HFF-Myc (cell line): ENCODE measurements at regions not wholly inside any gene's neighbourhood (a gene's known extent, or its start where the extent isn't known, plus 50 kb on each side); places are given as distances from the start of the nearest gene placed in this dataset.
"Not testable (repeated sequence)": the region's sequence is repeated elsewhere in the genome, so short reads cannot be mapped to it uniquely, and the experiment has no call there.

Experiments used
- DNase-seq: peaks from one replicate; pipeline ENCODE4 v3.0.0-alpha.2; 2011; ENCODE audit warnings: low read depth; ENCODE audit errors: extremely low read depth
- H3K4me3 ChIP-seq: replicated peaks from 2 replicates; pipeline ENCODE4 v1.5.1; 2011; ENCODE audit warnings: low read depth, mild to moderate bottlenecking, control low read depth, low read length
- TF ChIP-seq, protein P1 (sequence below): IDR thresholded peaks from 2 replicates; pipeline ENCODE4 v1.5.1; 2012; ENCODE audit warnings: mild to moderate bottlenecking, low read depth, low read length, control low read depth; ENCODE audit errors: missing control alignments

DNA sequence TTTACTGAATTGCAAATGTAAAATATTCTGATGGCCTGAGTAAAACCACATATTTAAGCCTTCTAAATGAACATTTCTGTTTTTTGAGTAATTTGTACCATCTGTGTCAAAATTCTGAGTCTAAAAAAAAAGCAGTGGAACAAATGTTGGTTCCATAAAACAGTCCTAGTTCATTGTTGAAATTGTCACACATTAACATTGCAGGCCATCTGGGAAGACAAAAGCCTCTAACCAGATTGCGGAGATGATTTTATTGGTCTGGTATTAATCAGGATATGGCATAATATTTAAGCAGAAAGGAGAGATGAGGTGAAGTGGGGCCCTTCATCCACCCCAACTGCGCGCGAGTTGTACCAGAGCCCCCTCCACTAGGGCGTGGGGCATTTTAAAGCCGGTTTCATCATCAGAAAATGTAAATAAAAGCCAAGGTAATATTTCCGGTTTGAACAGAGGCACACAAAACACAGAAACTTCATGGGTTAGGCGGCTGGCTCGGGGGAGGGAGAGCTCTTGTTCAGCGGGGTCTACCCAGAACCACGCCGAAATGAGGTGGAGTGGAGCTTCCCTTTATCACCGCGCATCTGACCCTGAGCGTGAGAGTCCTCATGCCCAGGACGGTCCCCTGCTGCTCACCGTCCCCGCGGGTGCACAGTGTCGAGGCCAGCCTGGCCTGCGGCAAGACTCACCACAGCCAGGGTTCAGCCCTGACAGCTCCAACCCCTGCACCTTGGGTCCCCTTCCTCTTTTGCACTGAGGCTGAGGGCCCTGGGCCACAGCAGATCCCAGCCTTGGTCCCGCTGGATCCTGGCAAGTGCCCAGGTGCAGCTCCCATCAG lies 169.2 kb downstream of the URI1 start:
- H3K4me3 ChIP-seq, result no peak overlapping the region
- DNase-seq, result no peak
- TF ChIP-seq, protein P1, sequence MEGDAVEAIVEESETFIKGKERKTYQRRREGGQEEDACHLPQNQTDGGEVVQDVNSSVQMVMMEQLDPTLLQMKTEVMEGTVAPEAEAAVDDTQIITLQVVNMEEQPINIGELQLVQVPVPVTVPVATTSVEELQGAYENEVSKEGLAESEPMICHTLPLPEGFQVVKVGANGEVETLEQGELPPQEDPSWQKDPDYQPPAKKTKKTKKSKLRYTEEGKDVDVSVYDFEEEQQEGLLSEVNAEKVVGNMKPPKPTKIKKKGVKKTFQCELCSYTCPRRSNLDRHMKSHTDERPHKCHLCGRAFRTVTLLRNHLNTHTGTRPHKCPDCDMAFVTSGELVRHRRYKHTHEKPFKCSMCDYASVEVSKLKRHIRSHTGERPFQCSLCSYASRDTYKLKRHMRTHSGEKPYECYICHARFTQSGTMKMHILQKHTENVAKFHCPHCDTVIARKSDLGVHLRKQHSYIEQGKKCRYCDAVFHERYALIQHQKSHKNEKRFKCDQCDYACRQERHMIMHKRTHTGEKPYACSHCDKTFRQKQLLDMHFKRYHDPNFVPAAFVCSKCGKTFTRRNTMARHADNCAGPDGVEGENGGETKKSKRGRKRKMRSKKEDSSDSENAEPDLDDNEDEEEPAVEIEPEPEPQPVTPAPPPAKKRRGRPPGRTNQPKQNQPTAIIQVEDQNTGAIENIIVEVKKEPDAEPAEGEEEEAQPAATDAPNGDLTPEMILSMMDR, result no peak

DNA sequence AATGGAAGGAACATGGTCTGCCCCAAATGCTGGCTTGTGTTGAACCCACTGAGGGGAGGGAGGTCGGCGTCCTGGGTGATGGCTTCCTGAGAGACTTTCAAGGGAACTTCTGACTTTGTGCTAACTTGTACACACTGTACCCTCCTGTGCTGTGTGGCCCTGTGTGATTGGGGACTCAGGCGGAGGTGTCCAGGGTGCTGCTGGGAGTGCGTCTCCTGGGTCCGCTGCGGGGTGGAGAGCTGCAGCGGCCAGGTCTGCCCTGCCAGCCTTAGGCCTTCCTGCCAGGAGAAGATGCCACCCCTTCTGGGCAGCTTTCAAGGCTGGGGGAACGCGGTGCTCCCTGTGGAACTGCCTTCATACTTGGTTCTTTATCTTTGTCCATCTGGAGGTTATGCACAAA lies 170.1 kb downstream of the URI1 start:
- TF ChIP-seq, protein P1, result no peak
- no peak for DNase-seq
- no peak overlapping the region for H3K4me3 ChIP-seq

DNA sequence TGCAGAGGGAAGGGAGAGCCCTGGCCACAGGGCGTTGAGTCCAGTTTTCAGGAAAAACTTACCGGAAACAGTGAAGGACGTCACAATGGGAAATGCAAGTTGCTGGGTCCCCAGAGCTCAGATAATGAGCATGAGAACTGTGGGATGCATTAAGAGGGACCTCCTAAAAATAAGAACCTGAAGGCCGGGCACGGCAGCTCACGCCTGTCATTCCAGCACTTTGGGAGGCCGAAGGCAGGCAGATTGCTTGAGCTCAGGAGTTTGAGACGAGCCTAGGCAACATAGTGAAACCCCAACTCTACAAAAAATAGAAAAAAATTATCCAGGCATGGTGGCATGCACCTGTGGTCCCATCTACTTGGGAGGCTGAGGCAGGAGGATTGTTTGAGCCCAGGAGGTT lies 170.6 kb downstream of the URI1 start:
- TF ChIP-seq, protein P1, result no peak
- DNase-seq, result no peak
- H3K4me3 ChIP-seq, result no peak overlapping the region

DNA sequence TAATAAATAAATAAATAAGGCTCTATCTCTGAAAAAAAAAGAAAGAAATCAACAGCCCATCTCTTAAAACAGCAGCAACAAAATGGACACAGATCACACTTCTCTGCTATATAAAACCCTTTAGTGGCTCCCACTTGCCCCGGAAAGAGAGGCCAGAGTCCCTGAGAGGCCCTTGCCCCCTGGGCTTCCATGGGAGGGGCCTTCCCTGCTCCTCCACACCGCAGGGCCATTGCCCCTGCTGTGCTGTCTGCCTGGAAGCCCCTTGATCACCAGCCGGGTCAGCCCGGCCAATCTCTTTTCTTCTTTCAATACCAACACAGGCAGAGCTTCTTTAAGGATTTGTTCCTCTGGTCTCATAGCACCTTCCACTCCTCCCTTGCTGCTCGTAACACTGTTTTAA lies 171.1 kb downstream of the URI1 start:
- TF ChIP-seq, protein P1, result no peak
- no peak for DNase-seq
- no peak overlapping the region for H3K4me3 ChIP-seq

DNA sequence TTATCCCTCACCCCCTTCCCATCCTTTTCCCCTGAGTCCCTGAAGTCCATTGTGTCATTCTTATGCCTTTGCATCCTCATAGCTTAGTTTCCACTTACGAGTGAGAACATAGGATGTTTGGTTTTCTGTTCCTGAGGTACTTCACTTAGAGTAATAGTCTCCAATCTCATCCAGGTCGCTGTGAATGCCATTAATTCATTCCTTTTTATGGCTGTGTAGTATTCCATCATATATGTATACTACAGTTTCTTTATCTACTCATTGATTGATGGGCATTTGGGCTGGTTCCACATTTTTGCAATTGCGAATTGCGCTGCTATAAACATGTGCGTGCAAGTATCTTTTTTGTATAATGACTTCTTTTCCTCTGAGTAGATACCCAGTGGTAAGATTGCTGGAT lies 172.1 kb downstream of the URI1 start:
- not testable (repeated sequence) for H3K4me3 ChIP-seq, DNase-seq

DNA sequence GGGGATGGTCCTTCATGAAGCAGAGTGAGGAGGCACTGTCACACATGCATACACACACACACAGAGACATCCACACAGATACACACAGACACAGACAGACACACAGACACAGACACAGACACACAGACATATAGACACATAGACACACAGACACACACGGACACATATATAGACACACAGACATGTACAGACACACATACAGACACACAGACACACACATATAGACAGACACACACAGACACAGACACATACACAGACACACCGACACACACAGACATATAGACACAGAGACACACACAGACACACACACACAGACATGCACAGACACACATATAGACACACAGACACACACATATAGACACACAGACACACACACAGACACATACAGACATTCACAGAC lies 173.9 kb downstream of the URI1 start:
- DNase-seq, result no peak
- TF ChIP-seq, protein P1, result no peak
- H3K4me3 ChIP-seq, result no peak overlapping the region

DNA sequence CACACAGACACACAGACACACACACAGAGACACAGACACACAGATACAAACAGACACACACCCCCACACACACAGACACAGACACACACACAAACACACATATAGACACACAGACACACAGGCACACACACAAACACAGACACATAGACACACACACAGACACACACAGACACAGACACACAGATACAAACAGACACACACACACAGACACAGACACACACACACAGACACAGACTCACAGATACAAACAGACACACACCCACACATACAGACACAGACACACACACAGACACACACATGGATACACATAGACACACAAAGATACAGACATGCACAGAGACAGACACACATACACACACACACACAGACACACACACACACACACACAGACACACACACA lies 174.5 kb downstream of the URI1 start:
- DNase-seq, result no peak
- TF ChIP-seq, protein P1, result no peak
- no peak overlapping the region for H3K4me3 ChIP-seq
